ENCODE measurements at regions not wholly inside any gene's neighbourhood (a gene's known extent, or its start where the extent isn't known, plus 50 kb on each side); places are given as distances from the start of the nearest gene placed in this dataset.

DNA sequence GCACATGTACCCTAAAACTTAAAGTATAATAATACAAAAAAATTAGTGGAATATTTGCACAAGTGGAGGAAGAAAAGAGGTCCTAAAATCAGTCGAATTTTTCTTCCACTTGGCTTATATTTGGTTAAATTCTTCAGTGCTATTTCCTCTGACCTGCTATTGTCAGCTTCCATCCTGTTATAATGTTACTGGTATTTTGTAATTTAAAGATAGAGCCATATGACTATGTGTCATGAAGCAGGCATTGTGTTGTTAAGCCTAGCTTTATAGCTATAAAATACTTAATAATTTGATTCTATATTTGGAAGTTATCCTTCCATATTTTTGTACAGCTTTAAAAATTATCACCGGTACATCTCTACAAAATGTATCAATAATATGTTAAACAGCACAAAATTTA, 455.9 kb upstream of the MARCKS start:
- DNase-seq, result no peak
- intact Hi-C loops (cut with DNase I), result loop anchor here (10.0 kb wide), 1 partner anchor 484 kb away; no protein-coding TSS in a partner anchor
- TF ChIP-seq CTCF (IDR thresholded peaks at IDR 0.05), result no peak
- no peaks in the 10 kb centered on the region for H3K36me3 ChIP-seq
- H3K9ac ChIP-seq (ENCODE audit: low read depth in 2 of 2, low read length in 2 of 2), result no peak overlapping the region
- H3K27me3 ChIP-seq, result no peaks in the 10 kb centered on the region
- no peak overlapping the region for H3K4me3 ChIP-seq
- no peak overlapping the region for H3K27ac ChIP-seq
- no peaks in the 10 kb centered on the region for H3K9me3 ChIP-seq
- no peaks in the 10 kb centered on the region for H3K4me1 ChIP-seq

- Histone ChIP-seq H3K9ac (ENCODE audit: low read depth in 2 of 2, low read length in 2 of 2) (no peak overlapping the region), H3K9me3 (no peaks in the 10 kb centered on the region), H3K36me3 (no peaks in the 10 kb centered on the region), H3K27ac (no peak overlapping the region), H3K27me3 (no peaks in the 10 kb centered on the region), H3K4me3 (no peak overlapping the region), H3K4me1 (no peaks in the 10 kb centered on the region)
- TF ChIP-seq CTCF (IDR thresholded peaks at IDR 0.05), result no peak
- no peak for DNase-seq
- intact Hi-C loops (cut with DNase I), result loop anchor here (10.0 kb wide), 1 partner anchor 482 kb away; no protein-coding TSS in a partner anchor
Observed at GRCh38 chr6:113402544-113402943, 454.6 kb upstream of the MARCKS start.

DNA sequence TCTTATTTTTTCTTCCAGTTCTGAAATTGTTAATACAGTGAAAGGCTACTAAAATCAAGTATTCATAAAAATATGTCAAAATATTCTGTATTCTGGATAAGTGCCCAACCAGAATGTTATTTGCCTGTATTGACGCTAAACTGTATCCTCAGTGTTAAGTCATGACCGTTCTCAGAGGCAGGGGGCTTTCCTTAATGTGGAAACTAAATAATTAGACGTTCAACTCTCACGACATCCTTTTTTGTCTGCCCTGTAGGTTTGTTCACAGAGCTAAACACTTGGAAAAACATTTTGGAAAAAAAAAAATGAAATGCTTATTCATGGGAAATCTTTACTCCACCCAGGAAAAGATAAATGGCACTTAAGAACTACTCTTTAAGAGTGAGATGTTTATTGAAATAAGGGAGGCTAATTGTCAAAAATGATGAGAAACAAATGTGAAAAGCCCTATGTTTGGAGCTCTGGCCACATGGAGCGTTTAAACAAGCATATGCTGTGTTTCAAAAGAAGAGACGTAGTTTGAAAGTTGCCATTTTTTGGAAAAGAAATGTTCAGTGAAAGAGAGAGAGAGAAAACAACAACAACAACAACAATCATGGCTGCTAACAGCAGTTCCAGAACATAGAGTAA, 453.1 kb upstream of the MARCKS start:
- TF ChIP-seq CTCF (IDR thresholded peaks at IDR 0.05), result no peak
- Histone ChIP-seq H3K27me3 (no peaks in the 10 kb centered on the region), H3K9me3 (no peaks in the 10 kb centered on the region), H3K27ac (no peak overlapping the region), H3K9ac (ENCODE audit: low read depth in 2 of 2, low read length in 2 of 2) (no peak overlapping the region), H3K4me1 (no peaks in the 10 kb centered on the region), H3K36me3 (no peaks in the 10 kb centered on the region), H3K4me3 (no peak overlapping the region)
- DNase-seq, result no peak
- intact Hi-C loops (cut with DNase I), result loop anchor here (10.0 kb wide), 1 partner anchor 481 kb away; no protein-coding TSS in a partner anchor

DNA sequence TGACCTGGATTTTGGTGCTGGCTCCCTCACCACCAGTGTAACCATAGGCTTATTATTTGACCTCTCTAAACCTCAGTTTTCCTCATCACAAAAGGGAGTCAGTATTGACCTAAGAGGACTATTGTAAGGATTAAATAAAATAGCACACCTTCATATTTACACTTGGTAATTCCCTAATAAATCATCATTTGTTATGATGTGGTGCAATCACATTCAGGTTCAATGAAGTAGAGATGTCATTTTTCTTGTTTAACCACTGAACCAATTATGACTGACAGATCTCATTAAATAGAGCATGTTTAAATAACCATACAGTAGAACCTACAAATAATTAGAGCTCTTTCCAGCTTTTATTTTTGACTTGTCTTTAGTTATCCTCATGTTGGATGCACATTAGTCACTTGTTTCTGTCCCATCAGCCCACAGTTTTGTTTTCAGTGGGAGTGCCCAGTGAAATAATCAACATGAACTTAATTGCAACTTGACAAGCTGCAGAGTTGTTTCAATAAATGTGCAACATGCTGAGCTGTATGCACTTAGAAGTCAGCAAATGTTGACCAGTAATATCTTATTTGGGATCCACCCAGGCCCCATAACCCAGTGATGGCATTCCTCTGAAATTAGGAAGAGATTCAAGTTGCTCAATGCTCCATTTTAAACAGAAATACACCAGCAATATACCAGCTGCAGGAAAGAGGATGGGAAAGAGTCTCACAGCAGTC, 451.7 kb upstream of the MARCKS start:
- DNase-seq, result no peak
- Histone ChIP-seq H3K4me3 (no peak overlapping the region), H3K36me3 (no peaks in the 10 kb centered on the region), H3K4me1 (no peaks in the 10 kb centered on the region), H3K27me3 (no peaks in the 10 kb centered on the region), H3K9ac (ENCODE audit: low read depth in 2 of 2, low read length in 2 of 2) (no peak overlapping the region), H3K27ac (no peak overlapping the region), H3K9me3 (no peaks in the 10 kb centered on the region)
- intact Hi-C loops (cut with DNase I), result loop anchor here (10.0 kb wide), 1 partner anchor 479 kb away; no protein-coding TSS in a partner anchor
- no peak for TF ChIP-seq CTCF (IDR thresholded peaks at IDR 0.05)

- Histone ChIP-seq H3K27me3 (no peaks in the 10 kb centered on the region), H3K4me3 (no peak overlapping the region), H3K9me3 (no peaks in the 10 kb centered on the region), H3K9ac (ENCODE audit: low read depth in 2 of 2, low read length in 2 of 2) (no peak overlapping the region), H3K36me3 (no peaks in the 10 kb centered on the region), H3K27ac (no peak overlapping the region), H3K4me1 (no peaks in the 10 kb centered on the region)
- intact Hi-C loops (cut with DNase I), result loop anchor here (10.0 kb wide), 1 partner anchor 479 kb away; no protein-coding TSS in a partner anchor
- TF ChIP-seq CTCF (IDR thresholded peaks at IDR 0.05), result no peak
- DNase-seq, result no peak
Observed at GRCh38 chr6:113406048-113406695, 451.0 kb upstream of the MARCKS start.
